Fibroblast of peridontal ligament (primary cell): ENCODE measurements at regions not wholly inside any gene's neighbourhood (a gene's known extent, or its start where the extent isn't known, plus 50 kb on each side); places are given as distances from the start of the nearest gene placed in this dataset.
"Not testable (repeated sequence)": the region's sequence is repeated elsewhere in the genome, so short reads cannot be mapped to it uniquely, and the experiment has no call there.

Source experiments
- DNase-seq: peaks from one replicate; pipeline ENCODE4 v3.0.0-alpha.2; 2010; ENCODE audit errors: extremely low read depth

- DNase-seq = no peak
Observed at GRCh38 chr6:97450087-97450486, 167.1 kb upstream of the MMS22L start.

- no peak for DNase-seq
Observed at GRCh38 chr6:97456070-97456469, 173.1 kb upstream of the MMS22L start.

GRCh38 chr6:97459535-97459934 is 176.5 kb upstream of the MMS22L start:
- DNase-seq = no peak

- DNase-seq = no peak
Observed at GRCh38 chr6:97459986-97460385, 177.0 kb upstream of the MMS22L start.

GRCh38 chr6:97460394-97461080 is 177.5 kb upstream of the MMS22L start:
- DNase-seq = no peak

- DNase-seq = no peak
Observed at GRCh38 chr6:97461218-97461617, 178.2 kb upstream of the MMS22L start.

- DNase-seq = no peak
Observed at GRCh38 chr6:97462031-97462430, 179.0 kb upstream of the MMS22L start.

GRCh38 chr6:97462938-97463598 is 180.1 kb upstream of the MMS22L start:
- DNase-seq = no peak

GRCh38 chr6:97465877-97466561 is 183.0 kb upstream of the MMS22L start:
- DNase-seq = no peak

GRCh38 chr6:97468981-97469380 is 186.0 kb upstream of the MMS22L start:
- DNase-seq = no peak

- no peak for DNase-seq
Observed at GRCh38 chr6:97469451-97469850, 186.4 kb upstream of the MMS22L start.

- no peak for DNase-seq
Observed at GRCh38 chr6:97470322-97470721, 187.3 kb upstream of the MMS22L start.

- DNase-seq = no peak
Observed at GRCh38 chr6:97473979-97474378, 191.0 kb upstream of the MMS22L start.

GRCh38 chr6:97497713-97498331 is 214.8 kb upstream of the MMS22L start:
- DNase-seq = peak; percentile 72

- no peak for DNase-seq
Observed at GRCh38 chr6:97501853-97502252, 218.8 kb upstream of the MMS22L start.

GRCh38 chr6:97508646-97509045 is 225.6 kb upstream of the MMS22L start:
- no peak for DNase-seq

GRCh38 chr6:97513260-97513659 is 230.2 kb upstream of the MMS22L start:
- not testable (repeated sequence) for DNase-seq

- no peak for DNase-seq
Observed at GRCh38 chr6:97524811-97525210, 241.8 kb upstream of the MMS22L start.

- DNase-seq = no peak
Observed at GRCh38 chr6:97535800-97536199, 252.8 kb upstream of the MMS22L start.

- no peak for DNase-seq
Observed at GRCh38 chr6:97548354-97548753, 265.3 kb upstream of the MMS22L start.

GRCh38 chr6:97557355-97557754 is 274.3 kb upstream of the MMS22L start:
- DNase-seq = no peak

- no peak for DNase-seq
Observed at GRCh38 chr6:97563529-97563928, 280.5 kb upstream of the MMS22L start.

GRCh38 chr6:97572943-97573342 is 289.9 kb upstream of the MMS22L start:
- no peak for DNase-seq
